ENCODE measurements at regions not wholly inside any gene's neighbourhood (a gene's known extent, or its start where the extent isn't known, plus 50 kb on each side); places are given as distances from the start of the nearest gene placed in this dataset.

- Histone ChIP-seq H2AFZ (no peak overlapping the region), H4K20me1 (ENCODE audit: insufficient read depth) (no peaks in the 10 kb centered on the region), H3K79me2 (ENCODE audit: low read depth) (no peaks in the 10 kb centered on the region), H3K9me2 (ENCODE audit: insufficient read depth) (no peaks in the 10 kb centered on the region), H3K4me1 (replicated peaks; ENCODE audit: insufficient read depth) (no peaks in the 10 kb centered on the region), H3K27me3 (ENCODE audit: insufficient read depth, low read depth) (no peaks in the 10 kb centered on the region), H3F3A (ENCODE audit: insufficient read depth, low read depth) (no peaks in the 10 kb centered on the region), H3K4me2 (no peak overlapping the region), H3K27ac (no peak overlapping the region), H3K9me3 (ENCODE audit: insufficient read depth, low read depth) (no peaks in the 10 kb centered on the region), H3K4me3 (no peak overlapping the region), H3K36me3 (ENCODE audit: low read depth) (no peaks in the 10 kb centered on the region)
- ChIA-PET CTCF (no interaction called here), POLR2A (ENCODE audit: unreplicated experiment) (no interaction called here)
- no TSS peak for BruUV-seq (replicated peaks)
- no peak for DNase-seq
- TF ChIP-seq EZH2 (IDR thresholded peaks at IDR 0.05; ENCODE audit: low read depth) (no peak), CTCF (conservative IDR thresholded peaks at IDR 0.05) (no peak)
- intact Hi-C loops (cut with micrococcal nuclease; ENCODE audit: unreplicated experiment) = no loop called here
Measured at GRCh38 chrX:82127228-82128123, 925.6 kb downstream of the SH3BGRL start.

GRCh38 chrX:82134378-82134777 lies 932.5 kb downstream of the SH3BGRL start:
- no TSS peak for BruUV-seq (replicated peaks)
- no peaks in the 10 kb centered on the region for H3K9me2 ChIP-seq (ENCODE audit: insufficient read depth)
- H3K9me3 ChIP-seq (ENCODE audit: insufficient read depth, low read depth) = no peaks in the 10 kb centered on the region
- H3K27me3 ChIP-seq (ENCODE audit: insufficient read depth, low read depth) = no peaks in the 10 kb centered on the region
- no peak overlapping the region for H3K4me2 ChIP-seq
- TF ChIP-seq EZH2 (IDR thresholded peaks at IDR 0.05; ENCODE audit: low read depth) (no peak), CTCF (conservative IDR thresholded peaks at IDR 0.05) (no peak)
- no peaks in the 10 kb centered on the region for H3K36me3 ChIP-seq (ENCODE audit: low read depth)
- ChIA-PET CTCF (no interaction called here), POLR2A (ENCODE audit: unreplicated experiment) (no interaction called here)
- H4K20me1 ChIP-seq (ENCODE audit: insufficient read depth) = no peaks in the 10 kb centered on the region
- no peak overlapping the region for H2AFZ ChIP-seq
- H3F3A ChIP-seq (ENCODE audit: insufficient read depth, low read depth) = no peaks in the 10 kb centered on the region
- H3K79me2 ChIP-seq (ENCODE audit: low read depth) = no peaks in the 10 kb centered on the region
- no peak for DNase-seq
- intact Hi-C loops (cut with micrococcal nuclease; ENCODE audit: unreplicated experiment) = no loop called here
- H3K4me3 ChIP-seq = no peak overlapping the region
- no peak overlapping the region for H3K27ac ChIP-seq
- H3K4me1 ChIP-seq (replicated peaks; ENCODE audit: insufficient read depth) = no peaks in the 10 kb centered on the region

GRCh38 chrX:82141942-82142341 lies 940.0 kb downstream of the SH3BGRL start:
- no peak overlapping the region for H3K27ac ChIP-seq
- no peak for DNase-seq
- POLR2A ChIA-PET (ENCODE audit: unreplicated experiment) = no interaction called here
- no peaks in the 10 kb centered on the region for H4K20me1 ChIP-seq (ENCODE audit: insufficient read depth)
- intact Hi-C loops (cut with micrococcal nuclease; ENCODE audit: unreplicated experiment) = no loop called here
- no peak overlapping the region for H3K4me3 ChIP-seq
- no peak for TF ChIP-seq EZH2 (IDR thresholded peaks at IDR 0.05; ENCODE audit: low read depth)
- TF ChIP-seq CTCF (conservative IDR thresholded peaks at IDR 0.05) = no peak
- no peaks in the 10 kb centered on the region for H3K36me3 ChIP-seq (ENCODE audit: low read depth)
- CTCF ChIA-PET = no interaction called here
- no peak overlapping the region for H3K4me2 ChIP-seq
- H2AFZ ChIP-seq = no peak overlapping the region
- H3K9me2 ChIP-seq (ENCODE audit: insufficient read depth) = no peaks in the 10 kb centered on the region
- no TSS peak for BruUV-seq (replicated peaks)
- no peaks in the 10 kb centered on the region for H3F3A ChIP-seq (ENCODE audit: insufficient read depth, low read depth)
- H3K4me1 ChIP-seq (replicated peaks; ENCODE audit: insufficient read depth) = no peaks in the 10 kb centered on the region
- H3K79me2 ChIP-seq (ENCODE audit: low read depth) = no peaks in the 10 kb centered on the region
- no peaks in the 10 kb centered on the region for H3K27me3 ChIP-seq (ENCODE audit: insufficient read depth, low read depth)
- H3K9me3 ChIP-seq (ENCODE audit: insufficient read depth, low read depth) = no peaks in the 10 kb centered on the region

All from PC-9 (cell line).